RWPE1 (cell line): ENCODE measurements at regions not wholly inside any gene's neighbourhood (a gene's known extent, or its start where the extent isn't known, plus 50 kb on each side); places are given as distances from the start of the nearest gene placed in this dataset.

Experiments
- CTCF ChIA-PET: fragments of 350-600 bp; sonication (Branson Sonifier 250); formaldehyde crosslinking; extraction: SDS; loops from one replicate; lab custom pipeline; 2021; lab: Yijun Ruan, JAX
- POLR2A ChIA-PET: fragments of 400-600 bp; formaldehyde crosslinking; extraction: SDS; loops from one replicate; lab custom pipeline; 2020; ENCODE audit warnings: antibody characterized with exemption; ENCODE audit not compliant: low non-redundant PET; lab: Yijun Ruan, JAX
- DNase-seq: peaks from one replicate; pipeline ENCODE4 v3.0.0; 2012; ENCODE audit warnings: low spot score
- H3K27ac ChIP-seq: fragments of 450-650 bp; 2 replicates; pipeline ENCODE4 v1.5.1; 2017
- TF ChIP-seq, protein P1 (sequence below): fragments of 450-650 bp; conservative IDR thresholded peaks from 2 replicates; pipeline ENCODE4 v1.5.1; 2017; ENCODE audit warnings: low read depth, mild to moderate bottlenecking

GRCh38 chr20:40262219-40262618 lies 426.8 kb downstream of the MAFB start:
- POLR2A ChIA-PET: no interaction called here
- TF ChIP-seq, protein P1, sequence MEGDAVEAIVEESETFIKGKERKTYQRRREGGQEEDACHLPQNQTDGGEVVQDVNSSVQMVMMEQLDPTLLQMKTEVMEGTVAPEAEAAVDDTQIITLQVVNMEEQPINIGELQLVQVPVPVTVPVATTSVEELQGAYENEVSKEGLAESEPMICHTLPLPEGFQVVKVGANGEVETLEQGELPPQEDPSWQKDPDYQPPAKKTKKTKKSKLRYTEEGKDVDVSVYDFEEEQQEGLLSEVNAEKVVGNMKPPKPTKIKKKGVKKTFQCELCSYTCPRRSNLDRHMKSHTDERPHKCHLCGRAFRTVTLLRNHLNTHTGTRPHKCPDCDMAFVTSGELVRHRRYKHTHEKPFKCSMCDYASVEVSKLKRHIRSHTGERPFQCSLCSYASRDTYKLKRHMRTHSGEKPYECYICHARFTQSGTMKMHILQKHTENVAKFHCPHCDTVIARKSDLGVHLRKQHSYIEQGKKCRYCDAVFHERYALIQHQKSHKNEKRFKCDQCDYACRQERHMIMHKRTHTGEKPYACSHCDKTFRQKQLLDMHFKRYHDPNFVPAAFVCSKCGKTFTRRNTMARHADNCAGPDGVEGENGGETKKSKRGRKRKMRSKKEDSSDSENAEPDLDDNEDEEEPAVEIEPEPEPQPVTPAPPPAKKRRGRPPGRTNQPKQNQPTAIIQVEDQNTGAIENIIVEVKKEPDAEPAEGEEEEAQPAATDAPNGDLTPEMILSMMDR: no peak
- CTCF ChIA-PET: interaction anchor here (0.7 to 1.0 kb wide), 3 partner anchors 20 to 420 kb away, joined by 3 to 4 read pairs (median 3); no protein-coding TSS in a partner anchor
- no peak for DNase-seq
- no peak overlapping the region for H3K27ac ChIP-seq

DNA sequence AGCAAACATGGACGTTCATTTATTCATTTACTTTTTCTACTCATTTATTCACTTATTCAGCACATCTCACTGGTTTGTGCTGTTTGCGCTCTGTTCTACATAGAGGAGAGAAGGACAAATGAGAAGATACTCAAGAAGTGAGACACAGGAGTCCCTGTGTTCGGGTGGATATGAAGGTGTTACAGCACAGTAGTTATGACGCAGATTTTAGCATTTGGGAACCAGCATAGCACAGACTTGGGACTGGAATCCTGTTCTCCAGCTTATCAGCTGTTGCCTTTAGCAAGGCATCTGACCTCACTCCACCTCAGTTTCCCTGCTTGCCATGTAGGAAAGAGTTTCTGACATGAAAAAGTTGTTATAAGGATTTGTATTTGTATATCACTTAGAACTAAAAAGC lies 430.1 kb downstream of the MAFB start:
- ChIA-PET CTCF (interaction anchor here (0.5 kb wide), 1 partner anchor 154 kb away, joined by 3 read pairs; no protein-coding TSS in a partner anchor), POLR2A (no interaction called here)
- no peak for DNase-seq
- H3K27ac ChIP-seq: no peak overlapping the region
- TF ChIP-seq, protein P1: no peak

GRCh38 chr20:40257763-40258162 lies 431.3 kb downstream of the MAFB start:
- H3K27ac ChIP-seq: no peak overlapping the region
- DNase-seq: no peak
- ChIA-PET CTCF (interaction anchor here (0.8 kb wide), 1 partner anchor 9 kb away, joined by 3 read pairs; no protein-coding TSS in a partner anchor), POLR2A (no interaction called here)
- TF ChIP-seq, protein P1: no peak

DNA sequence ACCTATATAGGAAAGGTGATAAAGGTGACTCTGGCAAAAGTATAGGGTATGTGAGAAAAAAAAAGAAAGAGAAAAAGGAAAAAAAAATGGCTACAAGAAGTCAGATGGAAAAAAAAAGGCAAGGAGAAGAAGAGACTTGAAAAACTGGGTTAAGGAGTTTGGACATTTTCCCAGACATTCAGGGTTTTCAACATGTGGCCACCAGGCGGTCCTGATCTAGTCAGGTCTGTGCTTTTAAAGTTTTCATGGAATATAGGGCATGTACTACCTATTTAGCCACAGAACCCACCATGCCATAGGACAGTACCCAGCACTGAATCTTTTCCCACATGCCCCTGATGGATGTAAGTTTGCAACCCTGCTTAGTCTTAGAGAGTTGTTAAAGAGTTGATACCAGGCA lies 433.7 kb downstream of the MAFB start:
- no peak for DNase-seq
- H3K27ac ChIP-seq: no peak overlapping the region
- ChIA-PET POLR2A (no interaction called here), CTCF (interaction anchor here (0.6 kb wide), 1 partner anchor 840 kb away, joined by 3 read pairs; no protein-coding TSS in a partner anchor)
- TF ChIP-seq, protein P1: 0 out of 2 replicates have a peak, but pooled peaks have one; percentile 14

DNA sequence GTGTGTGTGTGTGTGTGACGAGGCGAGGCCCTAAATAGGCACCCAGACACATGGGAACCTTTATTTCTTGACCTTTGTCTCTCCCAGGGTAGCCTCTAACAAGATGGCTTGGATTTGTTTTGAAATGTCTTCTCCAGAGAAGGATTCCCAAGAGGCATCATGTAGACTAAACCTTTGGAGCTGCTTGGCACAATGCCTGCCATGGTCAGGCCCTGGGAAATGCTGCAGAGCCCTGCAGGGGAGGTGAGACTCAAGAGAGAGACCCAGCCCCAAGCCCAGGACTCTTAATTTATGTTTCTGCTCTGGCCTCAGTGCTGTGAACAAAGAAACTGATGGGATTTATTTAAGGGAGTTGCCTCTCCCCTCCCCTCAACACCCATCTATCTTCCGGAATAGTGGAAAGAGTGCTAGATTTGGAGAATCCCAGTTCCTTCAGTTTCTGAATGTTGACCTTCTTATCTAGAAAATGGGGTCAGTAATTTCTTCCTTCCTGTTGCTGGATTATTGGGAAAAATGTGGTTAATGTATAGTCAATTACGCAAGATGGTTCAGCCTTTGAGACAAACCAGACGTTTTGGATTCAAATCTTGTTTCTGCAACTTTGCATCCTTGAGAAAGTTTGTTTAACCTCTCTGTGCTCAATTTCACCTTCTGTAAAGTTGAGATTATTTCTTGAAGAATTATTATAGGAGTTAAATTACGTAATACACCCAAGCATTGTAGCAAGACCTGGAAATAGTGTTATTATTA lies 434.8 kb downstream of the MAFB start:
- POLR2A ChIA-PET: no interaction called here
- no peak for DNase-seq
- TF ChIP-seq, protein P1: no peak
- CTCF ChIA-PET: interaction anchor here (0.7 kb wide), 1 partner anchor 468 kb away, joined by 3 read pairs; no protein-coding TSS in a partner anchor
- no peak overlapping the region for H3K27ac ChIP-seq

- POLR2A ChIA-PET: no interaction called here
- no peak overlapping the region for H3K27ac ChIP-seq
- TF ChIP-seq, protein P1: peak; percentile 69
- CTCF ChIA-PET: interaction anchor here (0.6 to 1.1 kb wide), 11 partner anchors 13 to 1221 kb away, joined by 3 to 4 read pairs (median 3); no protein-coding TSS in a partner anchor
- peak; percentile 36 for DNase-seq
Measured at GRCh38 chr20:40251284-40251932, 437.6 kb downstream of the MAFB start.
